ENCODE measurements at regions not wholly inside any gene's neighbourhood (a gene's known extent, or its start where the extent isn't known, plus 50 kb on each side); places are given as distances from the start of the nearest gene placed in this dataset.

- Histone ChIP-seq H3K79me1 (ENCODE audit: low read depth, low read length) (no peaks in the 10 kb centered on the region), H3K27ac (ENCODE audit: low read depth, low read length) (no peak overlapping the region), H3K18ac (ENCODE audit: extremely low read depth, low read length) (no peak overlapping the region; the same call in 1 of the 2 replicates), H2AFZ (ENCODE audit: low read length) (no peak overlapping the region), H3K36me3 (ENCODE audit: control insufficient read depth in 2 of 4, insufficient read depth in 4 of 4, low read length in 3 of 4) (no peaks in the 10 kb centered on the region), H2BK120ac (replicated peaks; ENCODE audit: low read depth, low read length) (no peak overlapping the region), H2BK12ac (ENCODE audit: low read depth, low read length) (0 out of 2 replicates have a peak overlapping the region, but pooled peaks have one; percentile 12), H3K79me2 (ENCODE audit: control insufficient read depth in 1 of 2, insufficient read depth in 2 of 2, low read length in 2 of 2) (no peaks in the 10 kb centered on the region), H3K27me3 (replicated peaks in 1 of 4; ENCODE audit: control insufficient read depth in 3 of 4, extremely low read depth in 1 of 4, insufficient read depth in 3 of 4, low read length in 3 of 4) (peaks cover 0 to 9% (median 0%) of the 10 kb centered on the region in 4 experiments; a peak in 2 of 7 replicates), H4K8ac (ENCODE audit: extremely low read depth, insufficient read depth, low read length) (no peak overlapping the region), H3K23ac (ENCODE audit: insufficient read length) (no peak overlapping the region), H3K9ac (replicated peaks in 1 of 4; ENCODE audit: extremely low read depth in 1 of 4, low read depth in 3 of 4, low read length in 3 of 4) (no peak overlapping the region), H3K23me2 (ENCODE audit: low read depth, low read length) (no peaks in the 10 kb centered on the region), H3K4me1 (replicated peaks in 1 of 4; ENCODE audit: control insufficient read depth in 3 of 4, insufficient read depth in 4 of 4, low read length in 3 of 4) (peaks cover 6 to 13% (median 8%) of the 10 kb centered on the region in 4 experiments; a peak in 5 of 7 replicates), H3K56ac (replicated peaks; ENCODE audit: insufficient read length, low read depth, low read length) (no peak overlapping the region), H2AK5ac (ENCODE audit: low read depth, low read length) (no peak overlapping the region), H3K4me3 (ENCODE audit: extremely low read depth in 1 of 4, insufficient read depth in 2 of 4, low read depth in 3 of 4, low read length in 4 of 4) (no peak overlapping the region; a peak in 1 of 8 replicates), H2BK5ac (ENCODE audit: low read depth, low read length) (no peak overlapping the region), H2BK15ac (ENCODE audit: low read length) (no peak overlapping the region), H3K4me2 (ENCODE audit: insufficient read depth in 1 of 2, low read depth in 2 of 2, low read length in 2 of 2) (peak overlapping the region; percentile 12 to 32; a peak in 3 of 4 replicates), H4K5ac (ENCODE audit: insufficient read length, low read depth, low read length) (no peak overlapping the region), H4K20me1 (replicated peaks in 1 of 2; ENCODE audit: control insufficient read depth in 1 of 2, insufficient read depth in 2 of 2, low read length in 2 of 2) (no peaks in the 10 kb centered on the region), H3K14ac (ENCODE audit: insufficient read length) (no peak overlapping the region), H3K4ac (replicated peaks; ENCODE audit: insufficient read length, low read depth, low read length) (no peak overlapping the region), H3K9me3 (ENCODE audit: insufficient read depth in 2 of 2, low read depth in 1 of 2, low read length in 1 of 2) (no peaks in the 10 kb centered on the region), H4K91ac (replicated peaks; ENCODE audit: insufficient read length, low read length) (no peak overlapping the region), H2BK20ac (ENCODE audit: low read length) (no peak overlapping the region)
- 44% methylated on average over 7 of the region's 7 CpGs; no CpG with 5 or more reads in 1 of the 2 experiments for WGBS, 2 experiments (ENCODE audit: extremely low coverage in 1 of 2, insufficient coverage in 1 of 2, insufficient read length in 1 of 2, insufficient replicate concordance in 2 of 2, low coverage in 1 of 2, low lambda C conversion rate in 2 of 2, missing lambda C conversion rate in 1 of 2)
- POLR2A ChIA-PET (ENCODE audit: partially characterized antibody) = no interaction called here
- CTCF ChIA-PET (ENCODE audit: partially characterized antibody) = interaction anchor here (0.6 to 1.2 kb wide), 6 partner anchors 9 to 215 kb away, joined by 3 to 5 read pairs (median 4); no protein-coding TSS in a partner anchor
- TF ChIP-seq BRCA1 (IDR thresholded peaks at IDR 0.05; ENCODE audit: low read depth, low read length) = no peak
- TF ChIP-seq GABPA (IDR thresholded peaks at IDR 0.05; ENCODE audit: borderline replicate concordance, insufficient read depth, low read length) = no peak
- TF ChIP-seq YY1 (IDR thresholded peaks at IDR 0.05; ENCODE audit: low read depth, low read length) = no peak
- no peak for FAIRE-seq
- DNase-seq (ENCODE audit: low read depth in 1 of 2, low spot score in 2 of 2) = no peak
These were observed 139.7 kb upstream of the HES1 start for GRCh38 chr3:193996221-193996620.

Measured in H1 (cell line).